SIG-M5 treated with dmso at 0.1 percent for 504 hours (cell line): ENCODE measurements at regions not wholly inside any gene's neighbourhood (a gene's known extent, or its start where the extent isn't known, plus 50 kb on each side); places are given as distances from the start of the nearest gene placed in this dataset.
A peak's percentile ranks its signal among the peaks of the same experiment; 100 is the strongest.
"Not testable (repeated sequence)": the region's sequence is repeated elsewhere in the genome, so short reads cannot be mapped to it uniquely, and the experiment has no call there.

ENCODE experiments used
- DNase-seq: peaks from one replicate; lab custom pipeline; 2025; ENCODE audit not compliant: unreplicated experiment; lab: John Stamatoyannopoulos, UW

DNA sequence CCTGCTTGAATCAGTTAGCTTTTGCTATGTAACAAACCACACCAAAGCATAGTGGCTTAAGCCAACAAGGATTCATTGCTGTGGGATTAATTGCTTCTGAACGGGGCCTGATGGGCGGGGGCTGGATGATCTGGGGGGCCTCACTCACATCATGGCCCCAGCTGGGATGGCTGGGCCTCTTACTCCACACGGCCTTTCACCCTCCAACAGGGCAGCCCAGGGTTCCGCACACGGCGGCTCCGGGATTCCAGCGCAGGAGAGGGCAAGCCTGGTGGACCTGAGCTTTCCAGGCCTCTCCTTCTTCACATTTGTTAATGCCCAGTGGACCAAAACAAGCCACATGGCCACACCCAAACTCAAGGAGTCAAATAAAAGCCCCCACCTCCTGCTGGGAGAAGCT lies 86.3 kb upstream of the PHLPP1 start:
- no peak for DNase-seq

DNA sequence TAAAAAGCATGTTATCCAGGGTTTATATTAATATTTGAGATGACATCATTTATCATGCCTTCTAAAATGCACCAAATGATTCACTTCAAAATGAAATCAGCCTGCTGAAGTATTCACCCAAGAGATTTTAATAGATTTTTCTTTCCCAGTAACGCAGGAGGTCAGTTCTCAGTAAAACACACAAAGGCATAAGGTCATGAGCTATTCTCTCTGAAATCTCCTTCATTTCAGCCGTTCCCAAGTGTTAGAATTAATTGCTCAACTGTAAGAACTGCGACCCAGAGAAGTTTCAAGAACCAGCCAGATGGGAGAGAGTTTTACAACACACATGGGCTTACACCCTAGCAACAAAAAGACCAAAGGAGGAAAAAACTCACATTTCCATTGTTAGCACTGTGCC lies 84.2 kb upstream of the PHLPP1 start:
- DNase-seq, result no peak

GRCh38 chr18:62632788-62633455 lies 82.4 kb upstream of the PHLPP1 start:
- DNase-seq, result no peak

DNA sequence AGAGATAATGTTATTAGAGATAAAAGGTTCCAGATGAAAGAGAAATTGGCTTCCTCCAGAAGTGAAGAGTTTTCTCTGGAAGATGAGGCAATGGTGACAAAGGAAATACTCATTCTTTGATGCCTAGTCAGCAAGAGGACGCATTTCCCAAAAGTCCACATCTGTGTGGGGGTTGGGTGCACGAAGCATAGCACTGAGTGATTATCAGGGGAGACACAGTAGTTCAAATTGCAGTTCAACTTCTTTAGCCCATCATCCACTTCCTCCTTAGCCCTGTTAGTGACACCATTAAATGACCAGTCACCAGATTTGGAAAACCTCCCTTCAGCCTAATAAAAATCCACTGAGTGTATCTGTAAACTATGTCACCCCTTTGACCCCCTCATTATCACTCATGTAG lies 80.9 kb upstream of the PHLPP1 start:
- DNase-seq, result no peak

GRCh38 chr18:62634979-62635630 lies 80.2 kb upstream of the PHLPP1 start:
- no peak for DNase-seq

- no peak for DNase-seq
Observed at GRCh38 chr18:62637403-62637802, 77.9 kb upstream of the PHLPP1 start.

- peak; percentile 48 for DNase-seq
Observed at GRCh38 chr18:62637807-62638687, 77.3 kb upstream of the PHLPP1 start.

DNA sequence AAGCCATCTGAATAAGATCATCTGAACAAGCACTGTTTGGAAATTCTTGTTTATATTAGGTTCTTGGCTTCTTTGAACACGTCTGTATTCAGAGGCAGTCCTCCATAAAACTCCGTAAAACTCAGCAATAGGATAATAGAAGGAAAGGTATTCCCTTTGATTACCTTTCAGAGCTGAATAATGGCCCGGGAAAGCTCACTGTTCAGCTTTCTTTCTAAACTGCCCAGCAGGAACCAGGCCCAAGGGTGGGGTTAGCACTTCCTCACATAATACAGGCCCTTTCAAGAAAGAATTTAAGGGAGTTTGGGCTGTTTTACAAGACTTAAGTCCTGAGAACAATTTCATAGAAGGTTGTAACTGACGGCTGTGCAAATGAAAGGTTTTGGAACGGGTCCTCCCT lies 72.2 kb upstream of the PHLPP1 start:
- DNase-seq, result no peak

DNA sequence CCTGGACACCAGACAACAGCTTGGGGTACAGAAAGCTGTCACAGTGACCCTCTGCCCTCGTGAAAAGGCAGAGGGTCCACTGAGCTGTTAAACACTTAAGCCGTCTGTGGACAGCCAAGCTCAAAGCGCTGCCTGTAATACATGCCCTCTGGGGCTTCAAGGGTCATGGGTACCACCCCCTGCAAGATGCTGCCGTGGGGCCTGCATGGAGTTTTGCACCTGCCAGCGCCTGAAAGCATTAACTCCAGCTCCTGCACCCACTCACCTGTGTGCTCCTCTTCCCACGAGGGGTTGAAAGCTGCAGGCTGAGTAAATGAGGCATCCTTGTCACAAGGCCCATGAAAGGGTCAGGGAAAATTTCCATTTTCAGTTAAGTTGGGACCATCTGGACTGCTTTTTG lies 70.6 kb upstream of the PHLPP1 start:
- DNase-seq, result no peak

- no peak for DNase-seq
Observed at GRCh38 chr18:62647179-62647578, 68.2 kb upstream of the PHLPP1 start.

DNA sequence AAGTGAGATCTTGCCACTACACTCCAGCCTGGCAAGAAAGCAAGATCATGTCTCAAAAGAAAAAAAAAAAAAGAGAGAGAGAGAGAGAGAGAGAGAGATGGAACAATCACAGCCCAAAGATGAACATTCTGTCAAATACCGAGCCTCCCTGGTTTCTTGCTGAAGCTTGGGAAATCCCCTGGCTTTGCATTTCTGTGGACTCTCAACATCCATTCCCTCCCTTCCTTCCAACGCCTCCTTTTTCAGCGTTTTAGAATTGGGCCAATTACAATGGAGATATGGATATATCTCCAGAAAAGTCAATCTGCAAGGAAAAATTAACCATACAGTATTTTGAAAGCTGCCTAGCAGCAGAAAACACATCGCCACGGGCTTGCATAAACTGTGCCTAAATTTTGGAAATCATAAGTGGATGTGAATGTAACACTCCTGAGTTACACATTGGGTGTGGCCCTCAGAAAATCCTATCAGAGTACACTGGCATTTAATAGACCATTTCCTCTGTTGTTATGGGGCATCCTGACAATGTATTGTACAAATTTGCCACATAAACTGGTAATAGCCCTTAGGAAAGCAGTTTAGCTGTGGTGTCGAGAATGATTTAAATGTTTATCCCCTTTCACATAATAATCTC lies 67.2 kb upstream of the PHLPP1 start:
- no peak for DNase-seq

- DNase-seq, result no peak
Observed at GRCh38 chr18:62651276-62652056, 63.9 kb upstream of the PHLPP1 start.

GRCh38 chr18:62652057-62652629 lies 63.2 kb upstream of the PHLPP1 start:
- DNase-seq, result not testable (repeated sequence)

DNA sequence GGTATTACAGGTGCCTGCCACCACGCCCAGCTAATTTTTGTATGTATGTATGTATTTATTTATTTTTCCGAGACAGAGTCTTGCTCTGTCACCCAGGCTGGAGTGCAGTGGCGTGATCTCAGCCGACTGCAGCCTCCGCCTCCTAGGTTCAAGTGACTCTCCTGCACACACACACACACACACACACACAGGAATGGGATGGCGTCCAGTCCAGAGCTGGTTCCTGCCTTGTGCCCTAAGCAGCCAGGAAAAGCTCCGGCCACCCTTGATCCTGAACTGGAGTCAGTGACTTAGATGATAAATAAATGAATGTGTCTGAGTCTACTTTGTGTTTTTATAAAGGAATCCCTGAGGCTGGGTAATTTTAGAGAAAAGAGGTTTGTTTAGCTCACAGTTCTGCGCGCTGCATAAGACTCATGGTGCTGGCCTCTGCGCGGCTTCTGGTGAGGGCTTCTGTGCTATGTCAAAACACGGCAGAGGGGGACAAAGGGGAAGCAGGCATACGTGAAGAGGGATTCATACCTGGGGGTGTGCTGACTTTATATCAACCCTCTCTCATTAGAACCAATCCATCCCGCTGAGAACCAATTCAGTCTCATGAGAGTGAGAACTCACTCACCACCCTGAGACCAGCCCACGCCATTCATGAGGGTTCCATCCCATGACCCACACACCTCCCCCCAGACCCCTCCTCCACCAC lies 59.7 kb upstream of the PHLPP1 start:
- no peak for DNase-seq

- no peak for DNase-seq
Observed at GRCh38 chr18:62658028-62658427, 57.3 kb upstream of the PHLPP1 start.

GRCh38 chr18:62659698-62660097 lies 55.6 kb upstream of the PHLPP1 start:
- no peak for DNase-seq

DNA sequence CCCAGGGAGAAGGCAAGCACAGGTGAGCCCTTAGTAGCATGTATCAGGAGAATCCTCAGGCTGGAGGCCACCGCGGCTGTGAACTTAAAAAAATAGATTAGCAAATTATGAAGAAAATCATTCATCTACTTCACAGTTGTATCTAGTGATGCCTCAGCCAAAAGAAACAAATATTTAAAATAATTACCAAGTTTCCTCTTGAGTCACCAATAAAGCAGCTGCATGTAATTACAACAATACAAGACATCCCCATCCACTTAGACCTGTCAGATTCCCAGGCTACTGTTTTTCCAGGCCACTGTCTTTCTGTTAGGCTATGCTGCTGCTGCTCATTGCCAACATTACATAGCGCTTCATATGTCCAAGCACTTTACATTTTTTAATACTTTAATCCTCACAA lies 54.6 kb upstream of the PHLPP1 start:
- DNase-seq, result no peak

GRCh38 chr18:62663731-62664336 lies 51.5 kb upstream of the PHLPP1 start:
- DNase-seq, result no peak

- no peak for DNase-seq
Observed at GRCh38 chr18:62664414-62664813, 50.9 kb upstream of the PHLPP1 start.
